ENCODE measurements at regions not wholly inside any gene's neighbourhood (a gene's known extent, or its start where the extent isn't known, plus 50 kb on each side); places are given as distances from the start of the nearest gene placed in this dataset.

DNA sequence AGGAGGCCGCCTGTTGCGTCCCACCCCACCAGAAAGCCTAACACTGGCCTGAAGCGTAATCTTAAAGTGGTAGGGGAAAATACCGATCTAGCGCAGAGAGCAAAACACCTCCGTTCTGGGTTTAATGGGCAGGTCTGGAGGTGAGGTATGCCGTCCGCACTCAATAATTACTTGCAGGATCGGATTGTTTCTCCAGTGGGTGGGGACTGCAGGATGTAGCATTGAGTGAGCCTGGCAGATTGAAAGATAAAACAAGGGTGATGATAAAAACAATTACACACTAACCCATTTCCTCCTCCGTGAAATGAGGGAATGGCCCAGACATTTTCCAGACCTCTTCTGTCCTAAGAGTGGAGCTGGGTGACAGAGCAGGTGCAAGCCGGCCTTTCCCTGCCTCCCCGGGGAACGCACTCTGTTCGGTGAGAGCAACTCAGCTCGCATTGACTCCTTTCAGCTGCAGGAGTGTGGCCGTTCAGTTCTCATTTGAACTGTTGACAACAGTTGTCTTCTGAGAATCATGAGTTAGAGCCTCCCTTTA is 110.2 kb upstream of the DOCK9 start:
- no peak for TF ChIP-seq POLR2A (IDR thresholded peaks at IDR 0.05)
- TF ChIP-seq CTCF (IDR thresholded peaks at IDR 0.05): no peak
- no peak for TF ChIP-seq POLR2AphosphoS5 (IDR thresholded peaks at IDR 0.05)

All from breast epithelium (tissue), 3 donors.